DOHH2 (cell line): ENCODE measurements at regions not wholly inside any gene's neighbourhood (a gene's known extent, or its start where the extent isn't known, plus 50 kb on each side); places are given as distances from the start of the nearest gene placed in this dataset.

Experiments used
- CTCF ChIP-seq: fragments of 200-600 bp; sonication (generic); IDR thresholded peaks from one replicate; pipeline ENCODE4 v1.5.1; 2014; ENCODE audit warnings: antibody characterized with exemption, mild to moderate bottlenecking, low read depth, low read length; ENCODE audit not compliant: poor library complexity, severe bottlenecking
- EZH2phosphoT487 ChIP-seq: fragments of 200-600 bp; sonication (generic); IDR thresholded peaks from 2 replicates; pipeline ENCODE4 v1.6.1; 2017; ENCODE audit warnings: borderline replicate concordance, mild to moderate bottlenecking, antibody characterized with exemption, low read length, moderate library complexity, mixed read lengths

- TF ChIP-seq CTCF (no peak), EZH2phosphoT487 (no peak)
These were observed 153.5 kb upstream of the MTPN start for GRCh38 chr7:136130511-136131303.
